GM19455 (cell line): ENCODE measurements at regions not wholly inside any gene's neighbourhood (a gene's known extent, or its start where the extent isn't known, plus 50 kb on each side); places are given as distances from the start of the nearest gene placed in this dataset.

ENCODE experiments used
- ATAC-seq: cut with Tn5 transposase; IDR thresholded peaks from one replicate; pipeline ENCODE4 v1.9.1; 2021; ENCODE audit not compliant: unreplicated experiment

- ATAC-seq, result no peak
These were observed 820.7 kb upstream of the TYRP1 start for GRCh38 chr9:11872471-11872870.

- ATAC-seq, result no peak
These were observed 818.8 kb upstream of the TYRP1 start for GRCh38 chr9:11874414-11874813.

GRCh38 chr9:11892401-11892800, 800.8 kb upstream of the TYRP1 start:
- ATAC-seq, result no peak

GRCh38 chr9:11893331-11893730, 799.9 kb upstream of the TYRP1 start:
- ATAC-seq, result no peak

- no peak for ATAC-seq
These were observed 799.0 kb upstream of the TYRP1 start for GRCh38 chr9:11894136-11894535.

- no peak for ATAC-seq
These were observed 790.6 kb upstream of the TYRP1 start for GRCh38 chr9:11902610-11903009.

GRCh38 chr9:11915699-11916098, 777.5 kb upstream of the TYRP1 start:
- no peak for ATAC-seq

GRCh38 chr9:11928871-11929321, 764.3 kb upstream of the TYRP1 start:
- no peak for ATAC-seq

GRCh38 chr9:11931109-11931508, 762.1 kb upstream of the TYRP1 start:
- no peak for ATAC-seq

GRCh38 chr9:11931751-11932150, 761.4 kb upstream of the TYRP1 start:
- no peak for ATAC-seq

- ATAC-seq, result no peak
These were observed 759.3 kb upstream of the TYRP1 start for GRCh38 chr9:11933926-11934325.

GRCh38 chr9:11946531-11946930, 746.7 kb upstream of the TYRP1 start:
- ATAC-seq, result no peak

- ATAC-seq, result no peak
These were observed 730.9 kb upstream of the TYRP1 start for GRCh38 chr9:11962327-11962726.

- no peak for ATAC-seq
These were observed 726.4 kb upstream of the TYRP1 start for GRCh38 chr9:11966786-11967185.

GRCh38 chr9:11968631-11969030, 724.6 kb upstream of the TYRP1 start:
- no peak for ATAC-seq

- no peak for ATAC-seq
These were observed 720.2 kb upstream of the TYRP1 start for GRCh38 chr9:11973011-11973410.

GRCh38 chr9:11973511-11973910, 719.7 kb upstream of the TYRP1 start:
- no peak for ATAC-seq

GRCh38 chr9:11992866-11993265, 700.3 kb upstream of the TYRP1 start:
- no peak for ATAC-seq

- ATAC-seq, result no peak
These were observed 678.7 kb upstream of the TYRP1 start for GRCh38 chr9:12014488-12014887.

GRCh38 chr9:12054235-12054634, 639.0 kb upstream of the TYRP1 start:
- ATAC-seq, result no peak

GRCh38 chr9:12056874-12057273, 636.3 kb upstream of the TYRP1 start:
- no peak for ATAC-seq

- no peak for ATAC-seq
These were observed 633.1 kb upstream of the TYRP1 start for GRCh38 chr9:12060067-12060466.

GRCh38 chr9:12060811-12061210, 632.4 kb upstream of the TYRP1 start:
- no peak for ATAC-seq

- ATAC-seq, result no peak
These were observed 628.1 kb upstream of the TYRP1 start for GRCh38 chr9:12065050-12065449.
